Spleen (tissue), 11 donors: ENCODE measurements at regions not wholly inside any gene's neighbourhood (a gene's known extent, or its start where the extent isn't known, plus 50 kb on each side); places are given as distances from the start of the nearest gene placed in this dataset.
A peak's percentile ranks its signal among the peaks of the same experiment; 100 is the strongest.

Experiments
- DNase-seq: peaks from one replicate; pipeline ENCODE4 v3.0.0-alpha.2; 2020
- H3K27ac ChIP-seq, 8 donors: fragments of 200-600 bp; sonication (generic) in 7 of 8; 1 replicate in 4 of 8; 2 replicates in 4 of 8; pipeline versions ENCODE4 v1.5.0 to v1.8.0; 2016 to 2021; ENCODE audit warnings: inconsistent platforms in 4 of 8, mild to moderate bottlenecking in 4 of 8, moderate library complexity in 1 of 8
- H3K27me3 ChIP-seq, 7 donors: fragments of 200-600 bp; sonication (generic) in 6 of 7; replicated peaks in 1 of 7; 1 replicate in 4 of 7; 2 replicates in 3 of 7; pipeline versions ENCODE4 v1.5.0 to v1.8.0; 2016 to 2021; ENCODE audit warnings: inconsistent platforms in 3 of 7, mild to moderate bottlenecking in 1 of 7
- H3K36me3 ChIP-seq, 6 donors: fragments of 200-600 bp; sonication (generic) in 5 of 6; 1 replicate in 4 of 6; 2 replicates in 2 of 6; pipeline versions ENCODE4 v1.5.0 to v1.8.0; 2016 to 2021; ENCODE audit warnings: inconsistent platforms in 2 of 6
- H3K4me1 ChIP-seq, 6 donors: fragments of 200-600 bp; sonication (generic) in 5 of 6; 1 replicate in 3 of 6; 2 replicates in 3 of 6; pipeline versions ENCODE4 v1.5.0 to v1.8.0; 2016 to 2021; ENCODE audit warnings: inconsistent platforms in 3 of 6
- H3K4me3 ChIP-seq, 8 donors: fragments of 200-600 bp; sonication (generic) in 7 of 8; 1 replicate in 4 of 8; 2 replicates in 4 of 8; pipeline versions ENCODE4 v1.5.0 to v1.8.0; 2016 to 2021; ENCODE audit warnings: inconsistent platforms in 4 of 8, mild to moderate bottlenecking in 4 of 8, moderate library complexity in 2 of 8
- H3K9me3 ChIP-seq, 8 donors: fragments of 200-600 bp; sonication (generic) in 7 of 8; 1 replicate in 4 of 8; 2 replicates in 4 of 8; pipeline versions ENCODE4 v1.5.0 to v1.8.0; 2016 to 2021; ENCODE audit warnings: inconsistent platforms in 4 of 8
- CTCF ChIP-seq, 11 experiments: fragments of 200-600 bp in 7 of 11; fragments of 450-650 bp in 4 of 11; sonication (generic) in 4 of 11; IDR thresholded peaks in 8 of 11; conservative IDR thresholded peaks in 3 of 11; 1 replicate in 7 of 11; 2 replicates in 4 of 11; pipeline versions ENCODE4 v1.4.0 to v1.8.0; 2016 to 2021; ENCODE audit warnings: antibody characterized with exemption in 11 of 11, inconsistent platforms in 4 of 11, mild to moderate bottlenecking in 1 of 11
- POLR2A ChIP-seq, 3 donors: fragments of 450-650 bp; IDR thresholded peaks; one replicate each; pipeline ENCODE4 v1.5.1; 2017; ENCODE audit warnings: antibody characterized with exemption in 3 of 3, mild to moderate bottlenecking in 1 of 3
- POLR2AphosphoS5 ChIP-seq, 3 donors: sonication (generic); formaldehyde crosslinking; IDR thresholded peaks; one replicate each; pipeline ENCODE4 v1.5.1; 2017; ENCODE audit warnings: antibody characterized with exemption in 3 of 3
- WGBS, 5 donors: extraction: QIAGEN DNeasy Blood & Tissue Kit in 3 of 5; methylation state at CpG; one replicate each; pipeline versions ENCODE4 v1.1.5 to v1.1.7; 2013 to 2018; 5-methylcytosine and 5-hydroxymethylcytosine counted together
- intact Hi-C: fragments of 100-400 bp; cut with DNase I; formaldehyde crosslinking; loops from one replicate; pipeline ENCODE4 v1.15.0; 2023; ENCODE audit warnings: low total_unique reads
- donor health status: healthy with polysubstance abuse.
- donor health status: DM: no; HTN: no; CAD: no; lungs with moderate emphysema.
- donor health status: DM: no; HTN: no; CAD: no.
- donor health status: Bipolar disorder and iron deficiency.
- donor health status: healthy.
- donor health status: DM: no; HTN: no; CAD: no.
- donor health status: DM: yes; HTN: yes; CAD: no.

GRCh38 chr2:12061286-12062052 is 315.0 kb downstream of the LPIN1 start:
- H3K36me3 ChIP-seq, result no peaks in the 10 kb centered on the region
- WGBS, 5 donors, result 84 to 99% (median 95%) methylated on average over 3 of the region's 3 CpGs
- peaks cover 0 to 9% (median 0%) of the 10 kb centered on the region in 8 donors for H3K9me3 ChIP-seq
- no peaks in the 10 kb centered on the region for H3K27me3 ChIP-seq
- TF ChIP-seq CTCF (IDR thresholded peaks at IDR 0.05 in 8 of 11, conservative IDR thresholded peaks at IDR 0.05 in 3 of 11) (no peak), POLR2AphosphoS5 (IDR thresholded peaks at IDR 0.05) (no peak), POLR2A (IDR thresholded peaks at IDR 0.05) (no peak)
- H3K4me1 ChIP-seq, result peaks cover 16 to 46% (median 32%) of the 10 kb centered on the region in 6 donors
- intact Hi-C loops, result no loop called here
- no peak overlapping the region for H3K4me3 ChIP-seq
- H3K27ac ChIP-seq, result no peak overlapping the region
- DNase-seq, result no peak

- TF ChIP-seq CTCF (IDR thresholded peaks at IDR 0.05 in 8 of 11, conservative IDR thresholded peaks at IDR 0.05 in 3 of 11) (no peak), POLR2A (IDR thresholded peaks at IDR 0.05) (no peak), POLR2AphosphoS5 (IDR thresholded peaks at IDR 0.05) (no peak)
- H3K4me1 ChIP-seq, result peaks cover 11 to 46% (median 27%) of the 10 kb centered on the region in 6 donors
- no peaks in the 10 kb centered on the region for H3K27me3 ChIP-seq
- H3K9me3 ChIP-seq, result peaks cover 0 to 9% (median 0%) of the 10 kb centered on the region in 8 donors
- H3K36me3 ChIP-seq, result no peaks in the 10 kb centered on the region
- intact Hi-C loops, result no loop called here
- H3K27ac ChIP-seq, result no peak overlapping the region
- H3K4me3 ChIP-seq, result no peak overlapping the region
- no peak for DNase-seq
- WGBS, 5 donors, result 87 to 93% (median 89%) methylated on average over 2 of the region's 2 CpGs
Observed at GRCh38 chr2:12062053-12062395, 315.6 kb downstream of the LPIN1 start.

GRCh38 chr2:12063210-12063609 is 316.8 kb downstream of the LPIN1 start:
- Histone ChIP-seq H3K27me3 (no peaks in the 10 kb centered on the region), H3K27ac (no peak overlapping the region), H3K9me3 (peaks cover 0 to 9% (median 0%) of the 10 kb centered on the region in 8 donors), H3K4me1 (peaks cover under 1 to 40% (median 15%) of the 10 kb centered on the region in 6 donors), H3K36me3 (no peaks in the 10 kb centered on the region), H3K4me3 (no peak overlapping the region)
- DNase-seq, result no peak
- TF ChIP-seq CTCF (IDR thresholded peaks at IDR 0.05 in 8 of 11, conservative IDR thresholded peaks at IDR 0.05 in 3 of 11) (no peak), POLR2A (IDR thresholded peaks at IDR 0.05) (no peak), POLR2AphosphoS5 (IDR thresholded peaks at IDR 0.05) (no peak)
- intact Hi-C loops, result no loop called here
- 71 to 96% (median 89%) methylated on average over 5 of the region's 5 CpGs for WGBS, 5 donors

GRCh38 chr2:12064153-12064552 is 317.7 kb downstream of the LPIN1 start:
- no peak for DNase-seq
- H3K4me1 ChIP-seq, result peaks cover 0 to 30% (median 9%) of the 10 kb centered on the region in 6 donors
- H3K27ac ChIP-seq, result no peak overlapping the region
- intact Hi-C loops, result no loop called here
- 73 to 84% (median 83%) methylated on average over 5 of the region's 5 CpGs for WGBS, 5 donors
- no peak overlapping the region for H3K4me3 ChIP-seq
- H3K36me3 ChIP-seq, result no peaks in the 10 kb centered on the region
- H3K9me3 ChIP-seq, result peaks cover 0 to 9% (median 0%) of the 10 kb centered on the region in 8 donors
- no peaks in the 10 kb centered on the region for H3K27me3 ChIP-seq
- TF ChIP-seq CTCF (IDR thresholded peaks at IDR 0.05 in 8 of 11, conservative IDR thresholded peaks at IDR 0.05 in 3 of 11) (peak in 4 of 11 experiments; percentile 12 to 37 (median 19)), POLR2AphosphoS5 (IDR thresholded peaks at IDR 0.05) (no peak)
